ENCODE measurements at regions not wholly inside any gene's neighbourhood (a gene's known extent, or its start where the extent isn't known, plus 50 kb on each side); places are given as distances from the start of the nearest gene placed in this dataset.

GRCh38 chr3:70543493-70543892 is 231.1 kb upstream of the MDFIC2 start:
- TF ChIP-seq POLR2A (IDR thresholded peaks at IDR 0.05; ENCODE audit: low read depth, low read length): no peak
- no peak for TF ChIP-seq POLR2AphosphoS5 (IDR thresholded peaks at IDR 0.05; ENCODE audit: low read depth, low read length)
- TF ChIP-seq TAF1 (IDR thresholded peaks at IDR 0.05; ENCODE audit: borderline replicate concordance, low read depth, low read length): no peak
